ENCODE measurements at regions not wholly inside any gene's neighbourhood (a gene's known extent, or its start where the extent isn't known, plus 50 kb on each side); places are given as distances from the start of the nearest gene placed in this dataset.

GRCh38 chr4:153989505-153989904, 200.6 kb upstream of the SFRP2 start:
- Histone ChIP-seq H3K27me3 (ENCODE audit: control insufficient read depth, insufficient read depth, low read length) (no peaks in the 10 kb centered on the region), H3K4me3 (ENCODE audit: low read depth, low read length) (no peak overlapping the region), H3K36me3 (ENCODE audit: control insufficient read depth, insufficient read depth, low read length) (no peaks in the 10 kb centered on the region)
- DNase-seq (ENCODE audit: low read depth) (no peak), FAIRE-seq (no peak)
- TF ChIP-seq, protein P1, sequence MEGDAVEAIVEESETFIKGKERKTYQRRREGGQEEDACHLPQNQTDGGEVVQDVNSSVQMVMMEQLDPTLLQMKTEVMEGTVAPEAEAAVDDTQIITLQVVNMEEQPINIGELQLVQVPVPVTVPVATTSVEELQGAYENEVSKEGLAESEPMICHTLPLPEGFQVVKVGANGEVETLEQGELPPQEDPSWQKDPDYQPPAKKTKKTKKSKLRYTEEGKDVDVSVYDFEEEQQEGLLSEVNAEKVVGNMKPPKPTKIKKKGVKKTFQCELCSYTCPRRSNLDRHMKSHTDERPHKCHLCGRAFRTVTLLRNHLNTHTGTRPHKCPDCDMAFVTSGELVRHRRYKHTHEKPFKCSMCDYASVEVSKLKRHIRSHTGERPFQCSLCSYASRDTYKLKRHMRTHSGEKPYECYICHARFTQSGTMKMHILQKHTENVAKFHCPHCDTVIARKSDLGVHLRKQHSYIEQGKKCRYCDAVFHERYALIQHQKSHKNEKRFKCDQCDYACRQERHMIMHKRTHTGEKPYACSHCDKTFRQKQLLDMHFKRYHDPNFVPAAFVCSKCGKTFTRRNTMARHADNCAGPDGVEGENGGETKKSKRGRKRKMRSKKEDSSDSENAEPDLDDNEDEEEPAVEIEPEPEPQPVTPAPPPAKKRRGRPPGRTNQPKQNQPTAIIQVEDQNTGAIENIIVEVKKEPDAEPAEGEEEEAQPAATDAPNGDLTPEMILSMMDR (IDR thresholded peaks at IDR 0.05; ENCODE audit: insufficient read depth, low read length, severe bottlenecking) = no peak

DNA sequence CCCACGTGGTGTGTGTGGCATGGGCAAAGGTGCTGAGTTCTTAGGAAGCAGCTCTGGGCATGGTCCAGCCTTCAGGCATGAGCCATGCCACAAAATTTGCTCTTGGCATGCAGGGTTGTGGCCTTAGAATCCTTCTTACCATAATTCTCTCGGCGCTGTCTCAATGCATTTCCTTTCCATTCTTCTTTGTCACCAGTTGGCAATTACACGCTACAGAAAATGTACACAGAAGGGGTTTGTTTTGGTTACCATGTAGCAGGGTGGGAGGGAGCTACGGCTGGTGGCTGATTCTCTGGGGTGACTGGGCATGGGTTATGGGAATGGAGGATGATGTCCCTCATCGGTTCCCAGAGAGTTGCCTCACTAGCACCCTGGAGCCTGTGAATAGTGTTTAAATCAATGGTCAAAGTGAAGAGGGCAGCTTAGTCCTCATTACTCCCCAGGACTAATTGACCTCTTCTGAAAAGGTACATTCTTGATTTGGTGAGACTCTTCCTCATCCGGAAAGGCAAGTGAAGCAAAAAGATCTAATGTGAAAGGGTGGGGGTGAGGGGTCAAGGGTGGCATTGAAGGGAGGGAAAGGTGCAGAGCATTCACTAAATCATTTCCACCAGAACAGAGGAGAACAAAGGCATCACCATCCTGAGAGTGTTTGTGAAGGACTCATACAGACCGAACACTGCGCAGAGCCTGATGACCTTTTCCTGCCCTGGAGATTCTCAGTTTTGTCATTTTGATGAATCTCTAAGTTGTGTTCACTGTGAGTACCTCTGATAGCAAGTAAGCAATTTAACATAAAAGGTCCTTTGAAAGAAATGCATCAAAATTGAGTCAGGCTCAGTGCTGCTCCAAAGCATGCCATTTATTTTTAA, 199.8 kb upstream of the SFRP2 start:
- Histone ChIP-seq H3K36me3 (ENCODE audit: control insufficient read depth, insufficient read depth, low read length) (no peaks in the 10 kb centered on the region), H3K27me3 (ENCODE audit: control insufficient read depth, insufficient read depth, low read length) (no peaks in the 10 kb centered on the region), H3K4me3 (ENCODE audit: low read depth, low read length) (no peak overlapping the region)
- FAIRE-seq (peak; percentile 64), DNase-seq (ENCODE audit: low read depth) (no peak)
- TF ChIP-seq, protein P1 (IDR thresholded peaks at IDR 0.05; ENCODE audit: insufficient read depth, low read length, severe bottlenecking) = no peak

DNA sequence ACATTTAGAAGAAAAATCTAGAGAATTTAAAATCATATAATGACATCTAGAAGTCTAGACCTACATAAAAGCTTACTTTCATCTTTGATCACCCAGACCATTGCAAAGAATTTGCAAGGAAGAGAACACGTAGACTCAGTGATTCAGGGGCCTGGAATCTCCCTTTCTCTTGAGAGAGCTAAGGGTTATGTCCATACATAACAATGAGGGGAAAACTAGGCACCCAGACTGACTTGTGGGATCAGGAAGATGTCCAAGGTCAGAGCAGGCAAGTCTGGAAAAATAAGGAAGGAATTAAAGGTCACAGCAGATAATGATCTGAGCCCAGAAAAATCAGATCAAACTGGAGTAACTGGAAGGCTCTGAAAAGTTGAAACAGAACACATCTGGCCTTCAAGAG, 198.4 kb upstream of the SFRP2 start:
- DNase-seq (ENCODE audit: low read depth) (peak; percentile 20), FAIRE-seq (no peak)
- Histone ChIP-seq H3K36me3 (ENCODE audit: control insufficient read depth, insufficient read depth, low read length) (no peaks in the 10 kb centered on the region), H3K27me3 (ENCODE audit: control insufficient read depth, insufficient read depth, low read length) (no peaks in the 10 kb centered on the region), H3K4me3 (ENCODE audit: low read depth, low read length) (no peak overlapping the region)
- TF ChIP-seq, protein P1 (IDR thresholded peaks at IDR 0.05; ENCODE audit: insufficient read depth, low read length, severe bottlenecking) = no peak

- Histone ChIP-seq H3K4me3 (ENCODE audit: low read depth, low read length) (no peak overlapping the region), H3K36me3 (ENCODE audit: control insufficient read depth, insufficient read depth, low read length) (no peaks in the 10 kb centered on the region), H3K27me3 (ENCODE audit: control insufficient read depth, insufficient read depth, low read length) (no peaks in the 10 kb centered on the region)
- FAIRE-seq = no peak
- TF ChIP-seq, protein P1 (IDR thresholded peaks at IDR 0.05; ENCODE audit: insufficient read depth, low read length, severe bottlenecking) = no peak
- no peak for DNase-seq (ENCODE audit: low read depth)
Observed at GRCh38 chr4:153976954-153977353, 188.1 kb upstream of the SFRP2 start.

GRCh38 chr4:153974452-153974851, 185.6 kb upstream of the SFRP2 start:
- H3K4me3 ChIP-seq (ENCODE audit: low read depth, low read length) = no peak overlapping the region
- no peak for FAIRE-seq

More at GRCh38 chr4:153974452-153974851, 185.6 kb upstream of the SFRP2 start:
- H3K27me3 ChIP-seq (ENCODE audit: control insufficient read depth, insufficient read depth, low read length) = no peaks in the 10 kb centered on the region
- H3K36me3 ChIP-seq (ENCODE audit: control insufficient read depth, insufficient read depth, low read length) = no peaks in the 10 kb centered on the region
- TF ChIP-seq, protein P1 (IDR thresholded peaks at IDR 0.05; ENCODE audit: insufficient read depth, low read length, severe bottlenecking) = no peak
- DNase-seq (ENCODE audit: low read depth) = no peak
